Stimulated activated CD4-positive, alpha-beta T cell treated with anti-CD3 and anti-CD28 coated beads, Interleukin-12 subunit alpha, Interleukin-12 subunit beta, amount 100 ng/mL, for 48 hours (primary cell): ENCODE measurements at regions not wholly inside any gene's neighbourhood (a gene's known extent, or its start where the extent isn't known, plus 50 kb on each side); places are given as distances from the start of the nearest gene placed in this dataset.
"Not testable (repeated sequence)": the region's sequence is repeated elsewhere in the genome, so short reads cannot be mapped to it uniquely, and the experiment has no call there.

Experiments
- DNase-seq, 3 donors: peaks; one replicate each; pipeline ENCODE4 v3.0.0-alpha.2; 2020; ENCODE audit warnings: low read depth in 2 of 3, low spot score in 1 of 3

GRCh38 chr2:42978887-42979415, 186.6 kb upstream of the HAAO start:
- no peak for DNase-seq

GRCh38 chr2:42978175-42978886, 185.9 kb upstream of the HAAO start:
- no peak for DNase-seq

DNA sequence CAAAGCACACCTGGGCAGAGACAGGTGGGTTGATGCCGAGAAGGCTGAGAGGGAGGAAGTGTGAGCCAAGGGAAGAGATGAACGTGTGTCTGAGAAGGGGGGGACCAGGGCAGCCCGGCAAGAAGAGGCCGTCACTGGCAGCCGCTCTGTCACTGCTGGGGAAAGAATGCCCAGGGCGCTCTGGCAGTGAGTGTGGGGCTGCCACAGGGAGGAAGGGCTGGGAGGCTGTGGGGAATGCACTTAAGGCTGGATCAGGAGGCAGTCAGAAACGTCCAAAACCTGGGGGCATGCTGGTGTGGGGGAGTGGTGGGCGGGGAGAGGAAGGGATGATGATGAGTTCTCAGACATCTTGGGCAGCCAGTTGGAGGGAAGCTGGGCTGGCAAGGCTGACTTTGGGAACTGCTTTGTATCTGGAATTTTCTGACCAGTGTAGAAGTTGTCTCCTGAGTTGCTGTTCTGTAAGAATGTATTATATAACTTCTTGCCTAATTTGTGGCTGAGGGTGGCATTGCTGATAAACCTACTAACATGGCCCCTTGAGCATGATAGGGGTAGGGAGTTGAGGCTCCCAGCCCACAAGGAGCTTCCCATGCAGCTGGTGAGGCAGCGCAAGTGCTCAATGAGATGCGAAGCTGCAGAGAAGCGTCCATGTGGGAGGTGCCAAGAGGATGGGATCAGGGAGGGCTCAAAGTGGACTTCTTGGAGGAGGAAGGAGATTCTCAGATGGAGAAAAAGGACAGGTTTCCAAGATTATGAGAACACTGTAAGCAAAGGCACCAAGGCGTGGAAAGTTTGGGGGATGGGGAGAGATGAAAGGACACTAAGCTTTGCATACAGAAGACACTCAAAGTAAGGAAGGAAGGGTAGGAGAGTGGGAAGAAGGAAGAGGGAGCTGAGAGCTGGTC, 185.1 kb upstream of the HAAO start:
- DNase-seq = no peak

GRCh38 chr2:42976351-42976750, 184.0 kb upstream of the HAAO start:
- DNase-seq = no peak

DNA sequence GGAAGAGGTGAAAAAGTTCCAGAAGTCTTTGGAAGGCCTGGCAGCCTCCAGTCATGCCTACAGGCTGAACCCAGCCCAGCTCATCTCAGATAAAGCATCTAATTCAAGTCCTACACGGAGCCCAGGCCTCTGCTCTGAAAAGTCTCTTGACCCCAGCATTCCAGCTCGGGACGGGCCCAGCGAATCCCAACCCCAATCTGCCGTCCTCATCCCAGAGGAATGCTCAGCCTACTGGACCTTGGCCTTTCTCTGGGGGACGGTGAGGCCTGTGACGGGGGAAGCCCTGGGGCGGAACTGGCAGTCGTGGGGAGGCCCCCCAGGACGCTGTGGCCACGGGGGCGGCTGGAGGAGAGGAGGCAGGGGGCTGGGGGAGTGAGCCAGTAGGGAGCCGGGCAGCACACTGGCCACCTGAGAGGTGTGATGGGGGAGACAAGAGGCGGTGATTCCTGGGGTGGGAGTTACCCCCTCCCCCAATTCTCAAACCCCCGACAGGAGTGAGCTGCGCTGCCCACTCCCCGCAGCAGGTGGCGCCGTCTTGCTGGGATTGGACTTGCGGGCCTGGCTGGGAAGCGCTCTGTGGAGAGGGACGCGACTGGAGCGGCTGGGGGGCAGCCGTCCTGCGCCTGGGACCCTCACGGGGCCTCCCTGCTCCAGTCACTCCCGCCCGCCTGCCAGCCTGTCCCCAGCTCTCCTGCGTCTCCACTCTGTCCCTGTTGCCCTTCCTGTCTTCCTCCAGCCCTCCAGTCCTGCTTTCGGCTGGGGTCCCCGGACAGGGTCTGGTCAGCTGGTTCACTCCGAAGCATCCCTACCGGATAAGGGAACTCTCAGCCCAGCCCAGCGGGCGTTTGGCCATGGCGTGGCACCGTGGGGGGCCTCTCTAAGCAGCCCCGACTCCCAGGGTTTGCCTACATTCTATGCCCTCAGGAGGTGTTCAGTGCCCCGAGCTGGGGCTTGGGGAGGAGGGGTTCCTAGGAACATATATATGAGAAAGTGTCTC, 182.6 kb upstream of the HAAO start:
- DNase-seq = peak; percentile 20 to 50 (median 28)

DNA sequence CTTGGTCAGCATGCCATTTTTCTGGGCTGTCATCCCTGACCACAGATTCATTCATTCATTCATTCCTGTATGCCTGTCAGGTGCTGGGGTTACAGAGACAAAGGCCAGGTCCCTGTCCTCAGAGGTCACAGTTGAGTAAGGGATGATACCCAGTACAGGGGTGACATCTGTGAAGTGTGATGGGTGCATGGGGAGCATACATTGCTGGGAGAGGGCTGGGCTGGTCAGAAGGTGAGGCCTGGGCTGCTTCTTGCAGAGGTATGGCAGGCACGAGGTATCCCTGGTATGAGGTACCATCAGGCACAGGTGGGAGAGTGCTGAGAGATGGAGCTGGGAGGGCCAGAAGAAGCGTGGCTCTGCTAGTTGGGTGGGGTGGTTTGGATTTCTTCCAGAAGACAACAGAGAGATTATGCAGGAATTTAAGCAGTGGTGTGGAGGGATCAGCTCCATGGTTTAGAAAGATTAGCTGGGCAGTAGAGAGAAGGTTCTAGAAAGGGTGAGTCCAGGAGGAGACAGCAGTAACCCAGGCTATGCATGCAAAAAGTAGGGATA, 181.9 kb upstream of the HAAO start:
- no peak for DNase-seq

DNA sequence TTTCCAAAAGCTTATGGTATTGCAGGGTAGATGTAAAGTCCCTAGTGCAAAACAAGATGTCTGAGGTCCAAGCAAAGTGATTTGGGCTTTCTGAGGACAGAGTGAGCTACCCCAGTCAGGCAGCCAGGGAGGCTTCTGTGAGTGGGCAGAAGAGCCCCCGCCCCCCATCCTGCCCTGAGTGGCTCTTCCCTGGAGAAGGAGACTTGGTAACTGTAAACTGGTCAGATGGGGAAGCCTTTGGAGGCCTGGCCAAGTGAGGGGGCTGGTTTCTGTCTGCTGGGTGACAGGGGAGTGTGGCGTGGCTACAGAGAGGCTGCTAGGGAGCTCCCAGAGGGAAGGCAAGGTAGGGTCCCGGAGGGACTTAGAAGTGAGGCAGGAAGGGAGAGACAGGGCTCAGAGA, 181.3 kb upstream of the HAAO start:
- DNase-seq = no peak

GRCh38 chr2:42972933-42973516, 180.6 kb upstream of the HAAO start:
- DNase-seq = not testable (repeated sequence)

DNA sequence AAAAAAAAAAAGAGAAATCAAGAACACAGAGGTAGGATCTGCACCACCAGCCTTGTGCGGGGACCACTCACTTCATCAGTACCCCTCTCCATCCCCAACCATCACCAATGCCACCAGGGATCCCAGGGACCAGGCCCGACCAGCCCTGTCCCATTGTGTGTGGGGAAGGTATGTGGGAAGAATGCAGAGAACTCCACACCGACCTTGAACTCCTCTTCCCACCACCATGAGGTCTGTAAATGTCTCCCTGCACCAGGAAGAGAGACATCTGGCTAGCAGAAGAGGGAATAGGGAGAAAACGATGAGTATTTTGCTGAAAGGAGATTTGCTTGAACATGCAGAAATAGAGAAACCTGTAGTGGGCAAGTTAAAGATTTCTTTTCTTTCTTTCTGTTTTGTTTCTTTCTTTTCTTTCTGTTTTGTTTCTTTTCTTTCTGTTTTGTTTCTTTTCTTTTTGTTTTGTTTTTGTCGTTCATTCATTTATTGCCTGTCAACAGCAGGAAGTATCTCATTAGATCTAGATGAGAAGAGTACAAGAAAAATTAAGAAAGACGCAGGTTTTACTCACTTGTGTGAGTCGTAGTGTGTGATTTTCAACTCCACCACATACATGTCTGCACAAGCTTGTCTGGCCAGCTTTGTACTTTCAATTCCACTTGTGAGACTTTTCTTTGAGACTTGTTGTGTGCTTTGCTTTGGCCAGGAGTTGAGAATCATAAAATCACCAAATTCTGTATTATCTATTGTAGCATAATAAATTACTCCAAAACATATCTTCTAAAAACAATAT, 179.8 kb upstream of the HAAO start:
- DNase-seq = no peak

- DNase-seq = no peak
These were observed 179.0 kb upstream of the HAAO start for GRCh38 chr2:42971381-42971780.

DNA sequence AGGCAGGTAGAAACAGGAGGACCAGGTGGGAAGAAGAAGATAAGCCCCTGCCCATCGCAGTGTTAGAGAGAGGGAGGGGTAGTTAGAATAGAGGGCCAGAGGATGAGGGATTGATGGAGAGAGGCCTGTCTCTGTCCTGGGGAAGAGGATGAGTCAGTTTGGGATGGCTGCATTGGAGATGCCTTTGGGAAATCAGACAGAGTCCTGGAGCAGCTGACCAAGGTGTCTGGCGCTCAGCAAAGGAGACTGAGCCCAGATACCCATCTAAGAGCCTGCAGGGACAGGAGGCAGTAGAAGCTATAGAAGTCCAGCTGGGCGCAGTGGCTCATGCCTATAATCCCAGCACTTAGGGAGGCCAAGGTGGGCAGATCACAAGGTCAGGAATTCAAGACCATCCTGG, 177.8 kb upstream of the HAAO start:
- no peak for DNase-seq

- DNase-seq = no peak
These were observed 177.1 kb upstream of the HAAO start for GRCh38 chr2:42969231-42970150.

GRCh38 chr2:42967959-42968674, 175.7 kb upstream of the HAAO start:
- DNase-seq = no peak

DNA sequence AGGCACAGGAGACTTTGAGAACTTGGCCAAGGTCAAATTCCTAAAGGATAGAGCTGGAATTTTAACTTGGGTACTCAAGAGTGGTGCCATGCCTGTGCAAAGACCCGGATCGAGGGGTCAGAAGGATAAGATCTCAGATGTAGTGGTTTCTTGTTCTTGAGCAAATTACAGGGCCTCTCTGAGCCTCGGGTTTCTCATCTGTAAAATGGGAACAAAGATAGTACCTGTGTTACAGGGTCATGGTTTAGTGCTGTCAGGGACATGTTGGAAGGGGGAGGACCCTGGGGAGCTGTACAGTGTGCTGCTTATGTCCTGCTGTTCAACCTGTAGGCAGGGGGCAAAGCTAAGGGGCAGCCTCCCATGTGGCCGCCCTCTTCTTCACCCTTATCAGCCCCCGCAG, 173.5 kb upstream of the HAAO start:
- no peak for DNase-seq

- no peak for DNase-seq
These were observed 172.8 kb upstream of the HAAO start for GRCh38 chr2:42965196-42965595.

DNA sequence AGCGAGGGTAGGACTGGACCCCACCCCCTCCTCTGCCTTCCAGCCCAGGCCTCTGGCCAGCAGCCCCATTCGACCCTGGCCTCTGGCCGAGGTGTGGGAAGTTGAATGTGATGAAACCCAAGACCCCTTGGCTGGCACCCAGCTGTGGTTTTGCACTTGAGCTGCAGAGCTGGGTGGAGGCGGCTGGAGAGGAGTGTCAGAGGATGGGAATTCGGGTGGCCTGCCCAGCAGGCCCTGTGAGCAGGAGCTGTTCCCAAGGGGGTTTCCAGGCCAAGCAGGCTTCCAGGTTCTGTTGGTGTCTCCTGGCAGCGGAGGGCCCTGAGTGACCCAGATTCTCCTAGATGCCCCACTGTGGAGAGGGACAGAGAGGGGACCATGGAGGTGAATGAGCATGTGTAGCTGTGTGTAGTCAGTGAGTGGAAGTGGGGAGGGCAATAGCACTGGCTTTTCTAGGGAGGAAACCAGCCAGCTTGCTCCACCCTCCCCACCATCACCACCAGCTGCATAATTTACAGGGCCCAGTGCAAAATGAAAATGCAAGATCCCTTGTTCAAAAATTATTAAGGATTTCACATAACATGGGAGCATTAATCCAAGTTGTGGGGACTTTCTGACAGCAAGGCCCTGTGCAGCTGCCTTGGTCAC, 172.2 kb upstream of the HAAO start:
- DNase-seq = no peak

GRCh38 chr2:42963452-42964068, 171.2 kb upstream of the HAAO start:
- no peak for DNase-seq
